COLO668 (cell line): ENCODE measurements at regions not wholly inside any gene's neighbourhood (a gene's known extent, or its start where the extent isn't known, plus 50 kb on each side); places are given as distances from the start of the nearest gene placed in this dataset.

Experiments used
- DNase-seq: peaks from one replicate; lab custom pipeline; 2025; ENCODE audit not compliant: unreplicated experiment; lab: John Stamatoyannopoulos, UW

DNA sequence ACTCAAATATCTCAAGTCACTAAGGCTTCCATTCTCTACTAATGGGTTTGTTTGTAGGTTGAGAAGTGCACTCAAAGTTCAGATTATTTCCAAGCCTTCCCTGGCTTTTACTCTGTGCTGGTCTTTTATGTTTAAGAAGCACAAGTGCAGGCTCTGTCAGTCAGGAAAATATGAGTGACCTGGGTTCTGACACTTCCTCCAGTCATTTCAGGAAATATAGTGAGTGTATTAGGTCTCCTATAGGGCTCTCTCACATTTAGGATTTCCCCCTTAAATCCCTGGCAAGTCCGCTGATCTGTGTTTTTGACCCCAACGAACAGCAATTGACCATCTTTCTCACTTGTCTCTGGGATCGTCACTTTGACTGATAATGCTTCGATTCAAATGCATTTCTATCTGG lies 210.2 kb downstream of the ARPP21 start:
- DNase-seq, result no peak

DNA sequence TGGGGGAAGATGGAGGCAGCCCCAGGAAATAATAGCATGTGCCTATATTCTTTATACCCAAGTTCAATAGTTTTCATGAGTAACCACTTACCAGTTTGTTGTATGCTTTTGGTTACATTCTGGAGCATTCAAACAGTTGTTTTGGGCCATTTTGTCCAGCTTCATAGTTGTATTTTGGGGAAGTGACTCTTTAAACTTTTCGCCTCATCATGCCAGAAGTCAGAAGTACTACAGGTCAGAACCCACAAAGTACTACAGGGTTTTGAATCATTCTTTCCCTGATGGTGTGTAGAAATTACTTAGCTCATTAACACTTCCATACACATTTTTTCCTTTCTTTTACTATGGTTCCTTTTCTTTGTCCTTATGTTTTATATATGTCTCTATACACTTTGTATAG lies 210.6 kb downstream of the ARPP21 start:
- no peak for DNase-seq

DNA sequence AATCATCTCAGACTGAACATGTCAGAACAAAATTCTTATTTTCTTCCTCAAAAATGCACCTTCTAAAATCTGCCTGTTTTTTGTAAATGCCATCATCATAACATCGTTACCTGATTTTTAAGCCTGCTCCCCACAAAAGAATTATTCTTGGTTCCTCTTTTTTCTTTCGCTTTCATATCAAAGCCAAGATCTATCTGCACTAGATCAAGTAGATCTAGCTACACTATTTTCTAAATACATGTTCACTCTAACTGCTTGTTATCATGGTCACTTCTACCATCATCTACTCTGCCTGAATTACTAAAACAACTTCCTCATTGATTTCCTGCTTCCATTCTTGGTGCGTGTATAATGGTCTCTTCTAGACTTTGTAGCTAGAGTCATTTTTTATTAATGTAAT lies 217.7 kb downstream of the ARPP21 start:
- DNase-seq, result no peak

DNA sequence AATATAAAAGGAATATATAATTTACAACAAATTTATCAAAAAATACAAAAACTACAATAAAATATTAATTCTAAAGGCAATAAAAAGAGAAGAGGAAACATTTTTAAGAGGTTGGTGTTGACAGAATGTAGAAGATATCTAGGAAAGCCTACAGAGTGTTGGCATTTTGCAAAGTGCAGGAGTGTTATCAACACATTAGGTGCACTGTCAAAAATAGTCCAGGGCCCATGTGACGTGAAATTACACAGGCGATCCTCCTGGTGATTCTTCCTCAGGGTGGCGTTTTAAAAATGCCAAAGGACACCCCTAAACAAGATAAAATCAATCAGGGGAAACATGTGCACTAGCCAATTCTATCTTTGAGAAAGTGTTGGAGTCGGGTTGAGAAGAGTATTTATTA lies 222.7 kb downstream of the ARPP21 start:
- no peak for DNase-seq

DNA sequence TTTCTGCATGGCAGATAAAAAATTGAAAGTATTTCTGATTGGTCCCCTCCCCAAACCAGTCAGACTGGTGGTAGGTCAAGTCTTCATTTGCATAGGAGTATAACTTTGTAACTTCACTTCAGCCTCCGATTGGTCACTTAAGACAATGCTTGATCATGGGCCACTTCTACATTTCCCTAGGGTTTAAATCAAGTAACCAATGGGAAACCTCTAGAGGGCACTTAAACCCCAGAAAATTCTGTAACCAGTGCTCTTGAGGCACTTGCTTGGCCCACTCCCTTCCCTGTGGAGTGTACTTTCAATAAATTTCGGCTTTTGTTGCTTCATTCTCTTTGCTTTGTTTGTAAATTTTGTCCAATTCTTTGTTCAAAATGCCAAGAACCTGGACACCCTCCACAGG lies 225.5 kb downstream of the ARPP21 start:
- no peak for DNase-seq

DNA sequence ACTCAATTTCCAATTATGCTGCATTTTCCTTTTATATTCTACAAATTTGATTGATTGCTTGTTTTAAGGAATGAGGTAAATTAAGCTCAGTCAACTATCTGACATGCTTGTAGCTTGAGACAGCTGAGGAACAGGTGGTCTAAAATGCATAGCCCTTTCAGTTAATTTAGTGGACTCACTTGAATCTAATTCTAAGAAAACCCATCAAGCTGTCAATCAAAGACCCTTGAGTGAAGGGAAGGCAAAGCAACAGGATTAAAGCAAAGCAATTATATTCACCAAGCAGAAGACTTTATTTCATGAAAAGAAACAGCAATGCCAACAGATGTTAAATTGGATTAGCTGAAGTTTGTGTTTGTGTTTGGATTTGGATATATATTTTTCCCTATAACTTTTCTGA lies 228.5 kb downstream of the ARPP21 start:
- no peak for DNase-seq

DNA sequence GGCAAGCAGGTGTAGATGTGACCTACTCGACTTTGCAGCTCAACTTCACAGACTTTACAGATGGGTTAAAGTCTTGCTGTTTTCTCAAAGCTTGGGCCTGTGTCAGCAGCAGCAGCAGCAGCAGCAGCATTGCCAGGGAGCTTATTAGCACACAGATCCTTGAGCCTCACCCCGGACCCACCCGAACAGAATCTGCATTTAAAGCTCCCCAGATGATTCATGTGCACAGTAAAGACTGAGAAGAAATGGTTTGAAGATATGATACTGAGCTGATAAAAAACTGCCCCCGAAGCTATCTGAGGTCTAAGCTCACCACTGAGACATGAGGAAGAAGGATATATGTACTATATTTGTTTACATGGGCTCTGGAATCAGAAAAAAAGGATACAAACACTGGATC lies 231.7 kb downstream of the ARPP21 start:
- no peak for DNase-seq

DNA sequence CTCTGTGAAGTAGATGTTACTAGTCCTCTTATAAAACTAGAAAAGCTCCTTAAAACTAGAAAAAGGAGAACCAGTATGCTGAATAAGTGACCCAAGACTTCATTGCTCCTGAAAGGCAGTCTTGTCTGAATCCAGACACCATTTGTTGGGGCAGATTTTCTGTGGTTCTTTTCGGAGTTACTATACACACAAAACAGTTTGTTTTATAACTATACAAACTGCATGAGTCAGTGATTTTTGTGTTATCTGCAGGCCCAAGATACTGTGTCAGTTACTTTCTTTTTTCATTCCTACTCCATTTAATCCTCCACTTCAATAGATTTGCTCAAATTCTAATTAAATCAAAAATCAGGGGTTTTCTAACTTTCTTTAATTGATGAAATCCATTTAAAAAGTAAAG lies 244.6 kb downstream of the ARPP21 start:
- DNase-seq, result no peak

DNA sequence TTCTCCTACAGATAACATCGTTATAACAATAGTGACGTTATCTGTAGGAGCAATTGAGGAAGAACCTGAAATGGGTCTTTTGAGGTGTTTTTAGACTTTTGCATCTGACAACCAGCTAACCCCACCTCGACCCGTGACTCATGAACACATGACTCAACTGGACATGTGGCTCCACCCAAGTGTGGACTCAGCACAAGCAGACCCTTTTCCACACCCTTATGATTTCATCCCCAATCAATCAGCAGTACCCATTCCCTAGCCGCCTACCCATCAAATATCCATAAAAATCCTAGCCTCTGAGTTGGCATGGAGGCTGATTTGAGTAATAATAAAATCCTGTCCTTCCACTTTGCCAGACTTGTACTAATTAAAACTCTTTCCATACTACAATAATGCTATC lies 255.4 kb downstream of the ARPP21 start:
- no peak for DNase-seq

DNA sequence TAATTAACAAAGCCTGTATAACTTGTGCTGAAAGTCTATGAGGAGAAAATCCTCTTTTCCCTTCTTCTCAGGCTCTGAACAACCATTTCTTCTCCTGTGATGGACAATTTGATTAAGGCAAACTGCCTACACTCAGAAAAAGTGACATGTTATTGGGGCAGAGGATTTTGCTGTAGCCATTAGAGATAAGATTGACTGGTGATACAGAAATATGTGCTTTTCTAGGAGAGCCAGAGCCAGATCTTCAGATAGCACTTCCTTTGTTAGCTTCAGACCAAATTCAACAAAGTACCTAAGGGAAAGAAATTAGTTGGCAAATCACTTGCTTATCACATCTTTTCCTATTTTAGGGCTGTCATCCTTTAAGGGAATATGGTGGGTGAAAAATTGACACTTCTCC lies 259.9 kb downstream of the ARPP21 start:
- no peak for DNase-seq

DNA sequence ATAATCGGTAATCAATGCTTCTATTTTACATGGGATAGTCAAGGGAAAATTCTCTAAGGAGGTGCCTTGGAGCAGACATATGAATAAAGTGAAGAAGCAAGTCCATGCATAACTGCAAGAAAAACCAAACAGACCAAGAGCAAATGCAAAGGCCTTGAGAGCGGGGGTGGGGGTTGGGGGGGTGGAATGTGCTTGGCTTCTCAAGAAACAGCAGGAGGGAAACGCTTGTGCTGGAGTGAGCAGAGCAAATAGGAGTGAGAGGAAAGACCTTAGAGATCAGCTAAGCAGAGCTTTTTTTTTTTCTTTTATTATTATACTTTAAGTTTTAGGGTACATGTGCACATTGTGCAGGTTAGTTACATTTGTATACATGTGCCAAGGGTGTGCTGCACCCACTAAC lies 260.8 kb downstream of the ARPP21 start:
- DNase-seq, result no peak

DNA sequence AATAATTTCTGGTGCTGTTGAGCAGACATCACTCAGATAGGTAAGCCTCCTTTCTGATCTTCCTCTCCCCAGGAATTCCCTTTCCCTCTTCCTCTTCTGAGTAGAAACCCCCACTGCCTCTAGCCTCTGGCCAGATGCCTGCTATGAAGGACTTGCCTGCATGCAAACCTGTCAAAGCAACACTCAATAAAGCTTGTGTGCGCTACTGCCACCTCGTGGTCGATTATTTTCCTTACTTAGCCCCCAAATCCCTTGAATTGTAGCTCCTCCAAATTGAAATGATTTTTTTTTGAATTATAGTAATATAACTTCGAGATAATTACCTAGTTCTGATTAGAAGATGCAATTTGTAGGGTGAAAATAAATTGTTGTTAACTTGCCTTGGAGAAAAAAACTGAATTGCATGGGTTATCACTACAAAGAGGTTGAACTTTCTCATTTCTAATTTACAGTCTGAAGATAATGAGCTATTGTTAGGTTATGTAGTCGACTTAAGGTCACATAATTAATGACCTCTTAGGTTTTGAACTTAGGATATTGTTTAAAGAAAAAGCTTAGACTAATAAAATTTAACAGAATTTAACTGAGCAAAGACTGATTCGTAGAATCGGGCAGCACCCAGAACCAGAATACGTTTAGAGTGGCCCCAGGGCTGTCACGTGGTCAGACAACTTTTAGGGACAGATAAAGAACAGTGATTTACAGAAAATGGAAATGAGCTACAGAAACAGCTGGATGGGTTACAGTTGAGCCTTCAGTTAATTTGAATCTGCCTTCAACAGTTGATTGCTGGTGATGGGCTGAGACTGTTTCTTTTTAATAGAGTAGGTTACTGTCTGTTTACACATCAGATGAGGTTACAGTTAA lies 269.3 kb downstream of the ARPP21 start:
- DNase-seq, result peak; percentile 59

DNA sequence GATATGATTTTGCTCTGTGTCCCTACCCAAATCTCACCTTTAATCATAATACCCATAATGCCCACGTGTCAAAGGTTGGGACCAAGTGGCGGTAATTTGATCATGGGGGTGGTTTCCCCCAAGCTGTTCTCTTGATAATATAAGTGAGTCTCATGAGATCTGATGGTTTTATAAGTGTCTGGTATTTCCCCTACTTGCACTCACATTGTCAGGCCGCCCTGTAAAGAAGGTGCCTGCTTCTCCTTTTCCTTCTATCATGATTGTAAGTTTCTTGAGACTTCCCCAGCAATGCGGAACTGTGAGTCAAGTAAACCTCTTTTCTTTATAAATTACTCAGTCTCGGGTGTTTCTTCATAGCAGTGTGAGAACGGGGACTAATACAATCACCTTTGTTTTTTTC lies 279.8 kb downstream of the ARPP21 start:
- DNase-seq, result no peak

DNA sequence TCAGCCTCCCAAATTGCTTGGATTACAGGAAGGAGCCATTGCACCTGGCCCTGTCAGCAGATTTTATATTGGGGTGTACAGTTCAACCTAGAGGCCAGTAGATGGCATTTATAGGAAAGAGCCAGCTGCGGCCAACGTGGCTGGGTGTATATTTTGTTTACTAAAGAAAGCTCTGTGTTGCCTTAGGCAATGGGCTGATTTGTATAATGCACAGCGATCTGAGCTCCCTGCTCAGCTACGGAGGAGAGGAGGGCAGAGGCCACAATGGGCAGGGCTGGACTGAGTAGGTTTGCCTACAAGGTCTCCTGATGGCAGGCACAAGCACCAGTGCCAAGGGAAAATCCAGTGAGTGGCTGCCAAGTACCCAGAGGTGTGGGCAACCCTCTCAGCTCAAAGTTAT lies 282.4 kb downstream of the ARPP21 start:
- DNase-seq, result no peak

DNA sequence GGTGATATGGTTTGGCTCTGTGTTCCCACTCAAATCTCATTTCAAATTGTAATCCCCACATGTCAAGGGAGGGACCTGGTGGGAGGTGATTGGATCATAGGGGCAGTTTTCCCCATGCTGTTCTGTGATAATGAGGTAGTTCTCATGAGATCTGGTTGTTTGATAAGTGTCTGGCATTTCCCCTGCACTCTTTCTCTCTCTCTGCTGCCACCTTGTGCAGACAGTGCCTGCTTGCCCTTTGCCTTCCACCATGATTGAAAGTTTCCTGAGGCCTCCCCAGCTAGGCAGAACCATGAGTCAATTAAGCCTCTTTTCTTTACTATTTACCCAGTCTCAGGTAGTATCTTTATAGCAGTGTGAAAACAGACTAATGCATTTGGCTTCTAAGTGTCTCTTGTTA lies 284.7 kb downstream of the ARPP21 start:
- peak; percentile 8 for DNase-seq

DNA sequence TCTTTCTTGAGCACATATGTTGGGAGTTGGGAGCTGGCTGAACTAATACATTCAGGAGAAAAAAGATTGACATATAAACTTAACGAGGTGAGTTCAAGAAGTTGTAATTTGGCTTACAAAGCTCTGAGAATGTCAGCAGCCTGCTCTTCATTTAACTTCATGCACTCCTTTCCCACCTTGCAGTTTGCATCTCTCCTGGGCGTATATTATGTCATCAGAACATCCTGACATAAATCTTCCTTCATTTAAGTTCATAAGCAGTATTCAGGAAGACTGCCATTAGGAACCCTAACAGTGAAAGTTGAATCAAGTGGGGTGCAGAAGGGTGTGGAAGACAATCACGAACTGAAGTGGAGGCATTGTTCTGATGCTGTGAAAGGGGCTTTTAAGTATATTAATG lies 288.1 kb downstream of the ARPP21 start:
- DNase-seq, result no peak

DNA sequence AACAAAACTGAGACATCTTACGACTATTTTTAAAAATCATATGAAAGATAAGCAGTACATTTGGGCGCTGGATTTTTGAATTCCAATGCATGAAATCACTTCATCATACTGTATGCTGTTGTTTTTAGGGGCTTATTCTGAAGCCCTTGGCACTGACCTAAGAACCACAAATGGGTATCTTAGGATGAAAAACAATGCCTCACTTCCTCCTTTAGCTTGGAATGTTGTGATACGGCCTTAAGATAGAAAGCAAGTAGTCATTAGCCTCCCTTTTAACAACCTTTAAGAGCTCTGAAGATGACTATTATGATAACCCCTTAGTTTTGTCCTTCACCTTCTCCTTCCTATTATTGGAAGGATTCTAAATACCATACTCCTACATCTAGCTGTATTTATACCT lies 289.8 kb downstream of the ARPP21 start:
- DNase-seq, result no peak

DNA sequence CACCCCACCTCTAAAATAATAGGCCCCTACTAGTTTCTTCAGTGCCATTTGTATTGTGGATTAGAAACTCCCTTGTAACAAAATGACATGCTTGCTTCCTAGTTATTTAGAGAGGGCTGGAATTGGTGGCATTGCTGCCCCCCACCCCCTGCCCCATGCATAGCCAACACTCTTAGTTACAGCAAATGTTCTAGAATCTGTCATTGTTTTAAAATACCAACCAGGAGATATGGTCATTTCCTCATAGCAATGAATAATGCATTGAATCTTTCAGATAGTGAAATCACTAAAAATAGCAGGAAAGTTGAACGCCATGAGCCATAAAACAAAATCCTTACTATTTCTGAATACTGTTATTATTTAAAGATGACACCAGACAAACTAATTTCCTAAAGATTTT lies 292.5 kb downstream of the ARPP21 start:
- no peak for DNase-seq

DNA sequence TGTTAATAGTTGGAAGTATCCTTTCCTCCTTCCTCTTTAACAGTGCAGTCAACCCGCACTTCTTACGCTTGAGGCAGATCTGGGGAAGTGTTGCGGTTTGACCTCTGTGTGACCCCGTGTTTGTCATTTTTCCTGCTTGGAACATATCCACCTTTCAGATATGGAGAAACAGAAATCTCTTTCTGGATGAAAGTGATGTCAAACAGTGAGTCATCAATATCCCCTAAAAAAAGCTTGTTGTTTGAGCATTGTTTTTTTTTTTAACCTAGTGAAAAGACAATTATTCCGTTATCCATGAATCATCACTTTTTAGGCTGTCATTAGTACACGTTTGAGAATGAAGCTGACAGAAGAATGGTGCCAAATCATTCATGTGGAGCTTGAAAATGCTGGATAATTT lies 293.7 kb downstream of the ARPP21 start:
- DNase-seq, result peak; percentile 0

DNA sequence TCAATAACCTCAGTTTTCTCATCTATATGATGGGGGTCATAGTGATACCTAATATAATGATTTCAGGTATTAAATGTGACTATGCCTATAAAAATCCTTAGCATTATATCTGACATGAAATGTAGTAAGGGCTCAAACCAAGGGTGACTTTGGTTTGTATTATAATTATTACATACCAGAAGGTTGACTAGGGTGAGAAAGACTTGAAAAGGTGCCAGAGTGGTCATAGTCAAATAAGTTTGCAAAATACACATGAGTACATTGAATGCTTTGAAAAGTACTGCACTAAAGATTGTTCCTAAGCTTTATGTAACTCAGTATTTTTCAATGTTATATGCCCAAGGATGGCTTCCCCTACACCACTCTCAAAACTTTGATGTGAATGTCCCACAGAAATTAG lies 297.2 kb downstream of the ARPP21 start:
- no peak for DNase-seq

DNA sequence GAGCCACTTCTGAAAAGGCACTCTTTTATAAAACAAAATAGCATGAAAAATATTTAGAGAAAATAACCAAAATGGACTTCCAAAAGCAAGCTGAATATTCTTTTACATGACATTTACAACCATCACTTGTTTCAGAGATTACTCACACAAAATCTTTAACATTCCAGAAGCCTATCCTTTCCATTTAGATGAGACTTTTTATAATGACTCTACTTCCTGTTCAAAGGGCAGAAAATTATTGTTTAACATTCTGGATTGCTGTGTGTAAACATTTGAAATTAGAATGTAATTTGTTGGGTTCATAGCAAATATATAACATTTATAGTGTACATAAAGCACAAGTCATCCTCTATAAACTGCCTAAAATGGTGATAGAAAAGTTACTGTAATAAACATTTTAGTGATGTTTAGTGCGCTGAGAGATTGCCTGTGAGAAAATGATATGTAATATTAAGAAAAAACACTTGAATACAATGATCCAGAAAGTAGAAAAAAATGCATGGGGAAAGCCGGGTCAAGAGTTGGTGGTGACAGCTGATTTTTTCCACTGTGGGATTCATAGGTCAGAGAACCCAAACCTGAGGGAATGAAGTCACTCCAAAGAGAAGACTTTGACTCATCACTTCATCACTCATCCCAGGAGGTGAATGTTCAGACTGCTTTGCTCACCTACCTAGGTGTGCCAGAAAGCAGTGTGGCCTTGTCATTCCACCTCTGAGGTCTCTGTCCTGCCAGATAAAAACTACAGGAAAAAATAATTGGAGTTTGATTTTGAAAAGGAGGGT lies 305.8 kb downstream of the ARPP21 start:
- DNase-seq, result no peak

DNA sequence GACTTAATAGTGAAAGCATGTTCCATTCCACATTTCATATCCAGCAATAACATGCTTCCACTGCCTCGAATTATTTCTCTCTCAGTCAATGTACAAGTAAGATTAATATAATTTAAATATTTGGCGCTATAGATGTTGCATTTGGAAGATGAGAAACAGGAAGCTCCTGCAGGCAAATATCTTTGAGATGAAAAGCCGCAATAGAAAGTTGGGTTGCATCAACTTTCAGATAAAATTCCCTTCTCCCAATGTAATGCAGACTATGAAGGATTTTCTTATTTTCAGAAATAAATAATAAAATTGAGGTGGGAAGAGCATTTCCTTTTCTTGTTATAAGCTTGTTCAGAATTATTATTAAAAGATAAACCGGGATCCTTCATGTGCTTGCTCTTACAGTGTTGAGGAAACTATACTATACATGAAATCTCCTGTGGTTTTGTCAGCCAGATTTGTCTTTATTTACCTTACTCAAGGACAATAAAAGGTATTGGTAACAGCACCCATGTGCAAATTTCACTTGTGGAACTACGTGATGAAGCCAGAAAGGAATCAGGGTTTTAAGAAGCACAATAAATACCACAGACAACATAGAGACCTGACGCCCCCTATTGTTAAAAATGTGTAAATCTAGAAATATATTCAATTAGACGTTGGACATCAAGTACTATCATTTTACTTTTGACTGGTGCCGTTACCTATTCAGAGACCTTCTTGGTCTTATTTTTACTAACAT lies 307.0 kb downstream of the ARPP21 start:
- no peak for DNase-seq
